ENCODE measurements at regions not wholly inside any gene's neighbourhood (a gene's known extent, or its start where the extent isn't known, plus 50 kb on each side); places are given as distances from the start of the nearest gene placed in this dataset.

DNA sequence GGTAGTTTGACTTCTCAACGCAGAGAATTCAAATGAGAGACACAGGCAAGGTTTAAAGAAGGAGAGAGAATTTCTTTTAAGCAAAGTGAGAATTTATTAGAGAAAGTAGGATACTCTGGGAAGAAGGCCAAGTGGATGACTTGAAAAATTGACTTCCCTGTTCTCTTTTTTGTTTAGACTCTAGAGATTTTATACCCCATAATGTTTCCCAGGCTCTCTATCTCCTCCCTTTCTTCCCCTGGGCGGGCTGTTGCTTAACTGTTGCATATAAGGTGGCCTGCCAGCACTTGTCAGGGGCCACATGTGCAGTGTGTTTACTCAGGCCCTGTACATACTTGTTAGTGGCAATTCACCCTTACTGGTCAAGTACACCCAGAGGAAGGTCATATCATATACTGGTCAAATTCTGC is 403.7 kb downstream of the SLC6A15 start (continued):
- TF ChIP-seq TAF7 (optimal IDR thresholded peaks at IDR 0.05; ENCODE audit: borderline replicate concordance, low read depth, low read length) (no peak), CREB1 (IDR thresholded peaks at IDR 0.05) (no peak), ZNF274 (IDR thresholded peaks at IDR 0.05; ENCODE audit: borderline replicate concordance, extremely low read depth, low read length) (no peak), NRF1 (IDR thresholded peaks at IDR 0.05; ENCODE audit: low read depth, low read length) (no peak), RNF2 (IDR thresholded peaks at IDR 0.05; ENCODE audit: borderline replicate concordance, low read depth, low read length, missing control alignments, poor library complexity, severe bottlenecking) (no peak)

Data from H1 (cell line).